Stimulated activated CD4-positive, alpha-beta T cell treated with anti-CD3 and anti-CD28 coated beads, Interleukin-2, amount 100 ng/mL, for 4 hours (primary cell): ENCODE measurements at regions not wholly inside any gene's neighbourhood (a gene's known extent, or its start where the extent isn't known, plus 50 kb on each side); places are given as distances from the start of the nearest gene placed in this dataset.
"Not testable (repeated sequence)": the region's sequence is repeated elsewhere in the genome, so short reads cannot be mapped to it uniquely, and the experiment has no call there.

Experiments used
- DNase-seq: peaks from one replicate; pipeline ENCODE4 v3.0.0-alpha.2; 2020; ENCODE audit warnings: low read depth

DNA sequence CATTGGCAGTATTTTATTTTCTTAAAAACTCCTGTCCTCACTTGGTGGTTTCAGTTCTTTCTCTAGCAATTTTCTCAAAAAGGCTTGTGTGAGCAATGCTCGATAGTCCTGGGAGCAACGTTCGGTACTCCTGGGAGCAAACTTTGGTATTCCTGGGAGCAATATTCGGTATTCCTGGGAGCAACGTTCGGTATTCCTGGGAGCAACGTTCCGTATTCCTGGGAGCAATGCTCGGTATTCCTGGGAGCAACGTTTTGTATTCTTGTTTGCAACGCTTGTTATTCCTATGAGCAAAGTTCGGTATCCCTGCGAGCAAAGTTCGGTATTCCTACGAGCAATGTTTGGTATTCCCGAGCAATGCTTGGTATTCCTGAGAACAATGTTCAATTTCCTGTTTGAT is 362.0 kb upstream of the ADARB2 start:
- DNase-seq, result no peak

DNA sequence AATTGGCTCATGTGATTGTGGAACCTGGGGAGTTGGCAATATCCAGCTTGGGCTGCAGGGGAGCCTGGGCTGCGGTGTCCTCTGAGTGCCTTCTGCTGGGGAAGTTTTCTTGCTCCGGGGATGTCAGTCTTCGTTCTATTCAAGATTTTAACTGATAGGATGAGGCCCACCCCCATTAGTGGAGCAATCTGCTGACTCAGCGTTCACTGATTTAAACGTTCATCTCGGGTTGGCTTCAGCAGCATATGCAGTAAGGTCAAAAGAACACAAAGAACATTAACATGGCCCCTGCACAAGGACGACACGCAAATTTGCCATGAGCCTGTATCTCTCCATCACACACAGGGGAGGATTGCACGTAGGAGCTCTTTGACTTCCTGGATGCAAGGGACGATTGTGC is 360.6 kb upstream of the ADARB2 start:
- no peak for DNase-seq

DNA sequence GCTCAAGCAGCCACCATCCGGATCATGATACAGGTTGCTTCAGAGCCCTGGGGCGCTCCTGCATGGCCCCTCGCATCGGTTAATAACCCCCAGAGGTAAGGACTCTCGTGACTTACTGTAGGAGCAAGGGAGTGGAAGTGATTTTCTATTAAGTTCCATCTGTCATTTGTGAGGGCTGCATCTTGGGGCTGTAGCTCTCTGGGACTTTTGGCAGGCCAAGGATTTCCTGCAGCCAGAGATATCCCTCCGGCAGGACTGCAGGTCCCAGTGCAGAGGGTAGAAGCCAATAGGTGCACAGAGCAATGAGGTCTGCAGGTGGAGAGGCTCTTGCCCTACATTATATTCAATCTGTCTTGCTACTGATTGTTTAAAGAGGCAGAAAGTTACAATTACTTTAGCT is 356.8 kb upstream of the ADARB2 start:
- no peak for DNase-seq

DNA sequence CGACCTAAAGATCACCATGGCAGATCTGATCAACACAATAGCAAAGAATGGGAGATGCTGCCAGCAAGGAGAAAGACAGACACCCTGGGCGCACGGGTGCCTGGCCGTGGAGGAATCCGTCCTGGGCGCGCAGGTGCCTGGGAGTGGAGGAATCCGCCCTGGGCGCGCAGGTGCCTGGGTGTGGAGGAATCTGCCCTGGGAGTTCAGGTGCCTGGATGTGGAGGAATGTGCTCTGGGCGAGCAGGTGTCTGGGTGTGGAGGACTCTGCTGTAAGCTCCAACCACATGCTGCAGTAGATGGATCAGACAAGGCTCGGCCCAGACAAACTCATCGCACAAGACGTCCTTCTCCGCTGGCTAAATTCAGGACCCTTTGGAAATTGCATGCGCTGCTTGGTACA is 346.3 kb upstream of the ADARB2 start:
- DNase-seq, result no peak

DNA sequence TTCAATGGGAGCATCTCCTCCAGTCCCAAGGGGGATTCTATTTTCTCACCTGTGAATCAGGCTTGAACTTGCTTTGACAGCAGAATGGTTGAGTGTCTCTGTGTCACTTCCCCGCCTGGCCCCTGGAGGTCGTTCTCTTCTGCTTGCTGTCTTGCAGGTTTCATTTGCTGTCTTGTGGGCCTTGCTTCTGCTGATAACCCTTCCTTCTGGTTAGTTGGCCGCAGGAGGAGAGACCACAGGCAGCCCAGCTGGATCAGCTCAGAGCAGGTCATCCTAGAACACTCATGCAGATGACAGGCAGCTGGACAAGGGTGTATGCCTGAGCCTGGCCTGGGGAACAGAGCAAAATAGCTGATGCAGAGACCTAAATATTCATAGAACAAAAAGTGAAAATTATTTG is 344.2 kb upstream of the ADARB2 start:
- DNase-seq, result no peak

DNA sequence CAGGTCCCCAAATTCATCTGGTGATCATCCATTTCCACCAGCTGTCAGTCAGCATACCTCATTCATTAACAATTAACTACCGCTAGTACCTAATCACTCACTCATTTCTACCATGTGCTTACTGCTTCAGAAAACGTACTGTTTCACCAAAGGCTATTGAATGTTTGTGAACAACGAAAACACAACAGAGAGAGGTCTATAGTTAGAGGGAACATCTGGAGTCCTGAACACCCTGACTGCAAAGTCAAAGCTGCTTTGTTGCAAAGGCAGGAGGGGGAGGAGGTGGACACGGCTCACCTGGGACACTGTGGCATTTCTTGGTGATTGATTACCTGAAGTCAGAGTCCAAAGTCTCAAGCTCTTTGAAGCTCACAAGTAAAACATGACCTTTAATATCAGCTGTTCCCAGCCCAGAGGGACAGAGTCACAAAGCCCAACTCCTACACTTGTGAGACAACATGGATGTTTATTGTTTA is 342.3 kb upstream of the ADARB2 start:
- no peak for DNase-seq

DNA sequence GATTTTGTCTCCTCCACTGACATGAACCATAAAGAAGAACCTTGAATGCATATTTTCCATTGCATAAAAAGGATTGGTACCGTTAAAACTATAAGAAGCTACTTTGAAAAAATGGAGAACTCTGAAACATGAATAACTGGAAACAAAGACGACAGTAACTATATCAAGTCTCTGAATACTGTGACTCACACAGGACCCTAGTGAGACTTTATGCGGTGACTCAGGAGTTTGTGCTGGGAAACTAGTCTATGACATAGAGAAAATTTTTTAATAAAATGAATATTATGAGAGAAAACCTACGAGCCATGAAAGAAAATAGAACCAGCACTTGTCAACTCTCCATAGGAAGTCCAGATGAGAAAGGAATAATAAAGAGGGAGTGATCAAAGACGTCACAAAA is 339.9 kb upstream of the ADARB2 start:
- DNase-seq, result no peak

DNA sequence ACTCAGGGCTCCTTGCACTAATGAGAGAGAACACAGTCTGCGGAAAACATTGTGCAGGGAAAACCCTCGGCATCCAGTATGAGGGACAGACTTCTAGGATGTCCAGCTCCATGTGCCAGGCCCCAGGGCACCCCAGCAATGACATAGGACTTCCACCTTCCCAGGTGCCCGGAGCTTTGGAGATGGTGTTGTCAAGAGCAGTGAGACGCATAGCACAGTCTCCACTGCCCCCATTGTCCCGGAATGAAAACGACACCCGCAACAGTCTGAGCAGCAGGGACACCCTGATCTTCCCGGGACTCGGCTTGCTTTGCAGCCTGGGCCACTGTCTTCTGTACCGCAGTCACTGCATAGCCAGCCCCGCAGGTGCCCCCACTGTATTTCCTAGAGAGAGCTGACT is 339.2 kb upstream of the ADARB2 start:
- DNase-seq, result no peak

DNA sequence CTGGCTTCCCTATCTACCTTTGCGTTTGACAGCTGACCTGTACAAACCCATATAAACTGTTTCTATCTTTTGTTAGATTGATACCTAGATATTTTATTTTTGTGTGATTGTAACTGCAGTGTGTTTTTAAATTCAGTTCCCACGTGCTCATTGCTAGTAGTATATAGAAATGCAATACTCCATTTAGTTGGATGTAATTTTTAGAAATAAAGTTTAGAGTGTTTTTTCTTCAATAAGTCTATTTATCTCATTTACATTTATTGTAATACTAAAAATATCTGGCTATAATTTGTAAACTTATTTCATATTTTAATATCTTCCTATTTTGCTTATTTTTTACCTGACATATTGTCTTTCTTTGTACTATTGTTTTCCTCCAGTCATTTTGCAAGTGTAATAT is 329.7 kb upstream of the ADARB2 start:
- DNase-seq, result no peak

DNA sequence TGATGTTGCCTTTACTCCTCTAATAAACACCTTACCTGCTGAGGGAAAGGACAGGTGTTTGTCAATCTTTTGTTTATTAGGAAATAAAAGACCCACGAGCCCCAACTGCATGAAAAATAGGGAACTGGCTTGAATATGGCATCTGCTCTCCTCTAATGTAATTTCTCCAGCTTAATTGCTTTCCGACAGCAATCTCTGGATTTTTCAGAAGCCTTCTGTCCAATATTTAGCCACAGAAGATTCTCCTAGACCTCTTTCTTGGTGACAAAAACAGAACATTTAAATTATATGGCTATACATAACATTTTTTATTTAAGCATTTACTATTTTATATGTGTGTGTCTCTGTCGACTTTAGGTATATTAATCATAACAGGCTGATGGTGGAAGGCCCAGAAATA is 317.4 kb upstream of the ADARB2 start:
- no peak for DNase-seq

DNA sequence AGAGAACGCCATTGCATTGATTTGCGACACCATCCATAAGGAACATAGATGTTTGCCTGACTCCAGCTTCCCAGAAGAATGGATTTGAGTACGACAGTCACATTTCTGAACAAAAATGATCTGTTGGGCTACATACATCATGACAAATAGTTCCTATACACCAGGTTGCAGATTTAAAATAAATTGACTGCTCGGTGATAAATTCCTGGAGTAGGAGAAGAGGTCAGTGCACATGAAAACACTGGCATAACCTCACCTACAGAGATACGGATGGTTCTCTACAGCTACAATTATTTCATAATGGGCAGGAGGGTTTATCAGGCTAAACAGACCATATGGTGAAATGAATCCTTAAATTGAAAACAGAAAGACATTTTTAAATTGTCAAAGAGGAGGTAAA is 316.5 kb upstream of the ADARB2 start:
- no peak for DNase-seq

DNA sequence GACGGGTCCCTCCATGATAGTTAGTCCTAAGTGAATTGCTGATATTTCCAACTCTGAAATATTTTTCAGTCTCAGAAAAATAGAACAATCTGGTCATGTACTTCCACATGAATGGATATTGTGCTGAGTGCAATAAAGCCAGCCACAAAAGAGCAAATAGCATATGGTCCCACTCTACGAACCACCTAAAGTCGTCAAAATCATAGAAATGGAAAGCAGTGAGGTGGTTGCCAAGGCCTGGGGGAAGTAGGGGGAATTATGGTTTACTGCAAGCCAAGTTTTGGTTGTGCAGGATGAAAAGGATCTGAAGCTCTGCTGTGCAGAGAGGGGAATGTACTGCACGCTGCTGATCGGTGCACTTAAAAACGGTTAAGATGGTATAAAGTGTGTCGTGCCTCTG is 313.8 kb upstream of the ADARB2 start:
- no peak for DNase-seq

DNA sequence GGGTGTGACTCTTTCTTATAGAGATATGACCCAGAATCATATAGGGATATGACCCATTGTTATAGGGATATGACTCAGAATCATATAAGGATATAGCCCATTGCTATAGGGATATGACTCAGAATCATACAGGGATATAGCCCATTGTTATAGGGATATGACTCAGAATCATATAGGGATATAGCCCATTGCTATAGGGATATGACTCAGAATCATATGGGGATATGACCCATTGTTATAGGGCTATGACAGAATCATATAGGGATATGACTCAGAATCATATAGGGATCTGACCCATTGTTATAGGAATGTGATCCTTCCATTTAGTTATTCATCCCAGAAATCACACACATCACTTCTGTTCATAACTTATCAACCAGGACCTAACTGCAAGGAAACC is 312.2 kb upstream of the ADARB2 start:
- no peak for DNase-seq

DNA sequence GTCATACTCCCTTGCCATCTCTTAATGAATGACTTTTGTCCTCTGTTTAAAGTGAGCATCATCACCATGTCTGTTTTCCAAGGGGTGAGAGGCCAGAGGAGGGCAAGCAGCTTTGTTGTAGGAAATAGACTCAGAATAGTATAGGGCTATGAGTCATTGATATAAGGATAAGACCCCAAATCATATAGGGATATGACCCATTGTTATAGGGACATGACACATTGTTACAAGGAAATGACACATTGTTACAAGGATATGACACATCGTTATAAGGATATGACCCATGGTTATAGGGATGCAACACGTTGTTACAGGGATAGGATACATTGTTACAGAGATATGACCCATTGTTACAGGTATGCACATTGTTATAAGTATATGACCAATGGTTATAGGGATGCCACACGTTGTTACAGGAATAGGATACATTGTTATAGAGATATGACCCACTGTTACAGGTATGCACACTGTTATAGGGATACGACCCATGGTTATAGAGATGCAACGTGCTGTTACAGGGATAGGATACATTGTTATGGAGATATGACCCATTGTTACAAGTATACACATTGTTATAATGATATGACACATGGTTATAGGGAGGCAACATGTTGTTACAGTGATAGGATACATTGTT is 311.1 kb upstream of the ADARB2 start:
- no peak for DNase-seq

DNA sequence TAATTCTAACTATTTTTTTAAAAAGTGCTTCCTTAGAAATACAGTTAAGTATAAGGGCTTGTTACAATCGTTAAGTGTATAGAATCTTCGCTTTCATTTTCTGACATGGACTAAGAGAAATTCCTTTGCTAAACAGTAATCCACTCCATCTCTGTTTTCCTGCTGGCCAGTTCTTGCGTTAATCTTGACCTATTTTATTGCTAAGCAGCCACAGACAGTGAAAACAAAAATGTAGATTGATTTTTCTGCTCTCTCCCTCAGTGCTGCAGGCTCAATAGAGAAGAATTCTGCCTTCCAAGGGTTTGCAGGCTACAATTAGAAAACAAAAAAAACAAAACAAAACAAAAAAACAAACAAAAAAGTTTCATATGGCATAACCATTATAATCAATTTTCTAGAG is 310.4 kb upstream of the ADARB2 start:
- DNase-seq, result no peak

DNA sequence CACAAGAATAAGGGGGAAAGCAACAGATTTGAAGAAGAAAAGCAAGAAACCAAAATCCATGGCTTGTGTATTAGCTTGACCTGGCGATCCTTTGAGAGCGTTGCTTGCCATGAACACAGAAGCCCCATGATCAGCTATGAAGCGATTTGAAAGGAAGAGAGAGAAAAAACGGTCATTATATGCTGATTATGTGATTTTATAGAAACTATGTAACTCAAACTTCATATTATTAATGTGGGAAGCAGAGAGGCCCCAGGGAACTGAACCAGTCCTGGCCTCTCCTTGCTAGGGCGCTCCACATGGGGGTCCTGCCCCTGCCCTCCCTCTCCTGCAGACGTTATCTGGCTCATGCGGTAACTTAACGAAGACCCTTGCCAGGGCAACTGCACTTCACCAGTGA is 306.1 kb upstream of the ADARB2 start:
- DNase-seq, result no peak

DNA sequence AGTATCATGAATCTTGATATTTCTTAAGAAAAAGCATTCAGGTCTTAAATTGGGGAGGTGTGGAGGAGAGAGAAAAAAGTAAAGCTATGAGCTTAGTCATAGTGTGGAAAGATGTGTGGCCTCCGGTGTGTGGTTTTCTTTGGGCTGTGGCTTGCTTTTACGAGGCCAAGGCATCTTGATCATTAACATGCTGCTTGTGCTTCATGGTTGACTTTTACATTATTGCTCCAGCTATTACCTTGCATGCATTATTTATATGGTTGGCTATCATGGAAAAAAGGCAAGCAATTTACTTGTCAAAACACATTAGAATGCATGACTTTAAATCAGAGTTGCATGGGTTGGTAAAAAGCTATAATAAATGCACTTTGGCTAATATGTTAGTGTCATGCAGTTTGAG is 300.7 kb upstream of the ADARB2 start:
- no peak for DNase-seq

DNA sequence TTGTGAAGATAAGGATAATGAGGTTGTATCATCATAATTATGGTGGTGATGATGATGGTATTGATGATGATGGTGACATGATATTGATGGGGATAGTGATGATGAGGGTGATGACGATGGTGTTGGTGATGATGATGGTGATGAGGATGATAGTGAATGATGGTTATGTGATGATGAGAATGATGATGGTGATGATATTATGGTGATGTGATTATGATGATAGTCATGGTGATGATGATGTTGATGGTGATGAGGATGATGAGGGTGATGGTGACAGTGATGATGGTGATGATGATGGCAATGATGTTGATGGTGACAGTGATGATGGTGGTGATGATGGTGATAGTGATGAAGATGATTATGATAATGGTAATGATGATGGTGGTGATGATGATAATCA is 299.9 kb upstream of the ADARB2 start:
- DNase-seq, result no peak

DNA sequence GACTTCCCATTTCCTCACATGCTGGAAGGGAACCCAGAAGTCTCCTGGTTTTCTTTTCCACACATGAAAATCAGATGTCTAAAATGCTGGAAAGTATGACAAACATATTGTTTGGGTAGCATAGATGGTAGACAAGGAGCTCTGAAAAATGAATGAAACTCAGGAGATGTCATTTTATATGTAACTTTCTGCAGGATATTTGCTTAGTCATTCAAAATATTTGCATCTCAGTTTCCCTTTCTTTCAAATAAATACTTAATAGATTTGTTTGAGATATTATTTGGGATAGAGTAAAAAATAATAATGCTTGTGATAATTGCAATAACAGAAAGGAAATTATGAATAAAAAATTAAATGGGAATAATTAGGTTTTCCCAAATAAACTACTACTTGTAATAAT is 298.9 kb upstream of the ADARB2 start:
- no peak for DNase-seq

DNA sequence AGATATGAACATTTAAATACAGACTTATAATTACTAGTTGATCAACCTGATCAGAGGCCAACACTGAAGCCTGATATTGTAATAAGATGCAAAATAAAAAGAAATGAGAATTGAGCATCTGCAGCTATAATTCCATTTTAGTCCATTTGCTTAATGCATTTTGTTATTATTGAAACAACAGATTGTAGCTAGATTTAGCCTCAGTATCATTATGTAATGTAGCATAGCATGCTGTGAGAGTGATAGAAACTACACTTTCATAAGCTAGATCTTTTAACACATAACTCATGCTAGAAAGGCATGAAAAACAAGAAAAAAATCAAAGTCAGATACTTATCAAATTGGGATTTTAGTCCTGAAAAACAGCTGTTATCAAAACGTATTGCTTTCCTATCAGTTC is 292.7 kb upstream of the ADARB2 start:
- no peak for DNase-seq

DNA sequence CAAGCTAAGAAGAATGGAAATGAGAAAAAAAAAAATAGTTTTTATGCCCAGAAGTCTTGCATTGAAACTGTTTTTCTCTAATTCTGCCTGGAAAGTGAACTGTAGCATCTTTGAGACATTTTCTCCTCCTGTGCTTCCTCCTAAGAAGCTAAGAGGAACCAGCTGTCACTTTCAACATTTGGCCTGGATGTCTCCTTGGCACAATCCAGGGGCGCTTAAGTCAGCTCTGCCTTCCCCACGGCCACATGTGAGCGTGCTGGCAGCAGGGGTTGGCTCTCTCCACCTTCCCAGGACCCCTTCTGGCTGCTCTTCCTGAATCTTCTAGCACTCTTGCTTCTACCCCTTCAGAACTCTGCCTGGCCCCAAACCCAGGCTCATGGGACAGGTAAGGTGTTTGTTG is 289.6 kb upstream of the ADARB2 start:
- no peak for DNase-seq

DNA sequence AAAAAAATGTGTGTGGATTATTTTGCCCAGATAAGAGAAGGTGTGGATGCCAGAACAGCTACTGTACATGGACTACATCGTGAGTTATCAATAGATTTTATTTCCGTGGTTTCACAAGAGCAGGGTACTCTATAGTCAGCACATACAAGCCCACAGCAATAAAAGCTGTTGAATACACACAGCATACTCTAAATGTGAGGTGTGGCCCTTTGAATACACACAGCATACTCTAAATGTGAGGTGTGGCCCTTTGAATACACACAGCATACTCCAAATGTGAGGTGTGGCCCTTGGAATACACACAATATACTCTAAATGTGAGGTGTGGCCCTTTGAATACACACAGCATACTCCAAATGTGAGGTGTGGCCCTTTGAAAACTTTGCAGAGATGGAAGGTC is 287.4 kb upstream of the ADARB2 start:
- not testable (repeated sequence) for DNase-seq

DNA sequence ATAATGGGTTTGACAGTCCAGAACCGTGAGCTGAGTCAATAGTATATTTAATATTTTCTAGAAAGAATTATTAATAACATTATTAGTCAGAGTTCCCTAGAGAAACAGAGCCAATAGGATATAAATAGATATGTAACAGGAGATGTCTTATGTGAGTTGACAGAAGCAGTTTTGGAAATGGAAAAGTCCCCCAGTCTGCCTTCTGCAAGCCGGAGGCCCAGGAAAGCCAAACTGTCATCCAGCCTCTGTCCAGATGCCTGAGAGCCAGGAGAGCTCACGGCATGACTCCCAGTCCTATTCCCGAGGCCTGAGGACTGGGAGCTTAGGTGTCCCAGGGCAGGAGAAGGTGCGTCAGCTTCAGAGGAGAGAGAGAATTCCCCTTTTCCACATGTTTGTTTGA is 286.4 kb upstream of the ADARB2 start:
- no peak for DNase-seq

DNA sequence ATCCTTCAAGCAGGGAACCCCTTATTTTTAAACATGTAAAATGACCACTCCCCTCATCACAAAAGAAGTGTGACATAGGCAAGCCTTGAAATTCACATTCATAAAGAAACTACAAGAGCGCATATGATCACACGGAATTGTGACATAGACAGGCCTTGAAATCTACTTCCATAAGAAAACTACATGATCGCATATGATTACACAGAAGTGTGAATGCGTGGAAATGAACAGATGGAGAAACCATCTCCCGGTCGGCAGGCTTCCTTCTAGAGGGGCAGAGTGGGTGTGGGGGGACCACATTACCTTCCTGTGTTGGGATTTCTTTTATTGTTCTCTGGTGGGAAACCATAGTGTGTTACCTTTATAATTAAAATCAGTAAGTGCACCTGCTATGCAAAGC is 285.1 kb upstream of the ADARB2 start:
- no peak for DNase-seq

DNA sequence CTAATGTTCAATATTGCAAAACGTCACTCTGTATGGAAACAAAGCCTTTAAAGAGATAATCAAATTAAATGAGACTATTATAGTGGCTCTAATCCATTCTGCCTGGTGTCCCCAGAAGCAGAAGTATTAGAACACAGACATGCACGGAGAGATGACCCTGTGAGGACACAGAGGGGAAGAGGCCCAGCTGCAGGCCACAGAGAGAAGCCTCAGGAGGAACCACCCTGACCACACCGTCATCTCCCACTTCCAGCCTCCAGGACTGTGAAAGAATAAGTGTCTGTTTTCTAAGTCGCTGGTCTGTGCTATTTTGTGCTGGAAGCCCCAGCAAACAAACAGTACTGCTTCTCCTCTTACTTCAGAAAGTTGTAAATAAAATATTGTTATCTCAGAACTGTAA is 283.5 kb upstream of the ADARB2 start:
- no peak for DNase-seq
